H54 (cell line): ENCODE measurements at regions not wholly inside any gene's neighbourhood (a gene's known extent, or its start where the extent isn't known, plus 50 kb on each side); places are given as distances from the start of the nearest gene placed in this dataset.

ENCODE experiments used
- DNase-seq: peaks from one replicate; pipeline ENCODE4 v3.0.0; 2011; ENCODE audit warnings: low spot score, mixed read lengths; ENCODE audit not compliant: insufficient read length
- FAIRE-seq: peaks from 3 replicates; lab custom pipeline; 2011; peaks lifted over from hg19 to GRCh38; lab: Jason Lieb, UNC
- POLR2A ChIP-seq: IDR thresholded peaks from 2 replicates; pipeline ENCODE4 v1.6.1; 2011; ENCODE audit warnings: low read depth, mild to moderate bottlenecking, low read length

DNA sequence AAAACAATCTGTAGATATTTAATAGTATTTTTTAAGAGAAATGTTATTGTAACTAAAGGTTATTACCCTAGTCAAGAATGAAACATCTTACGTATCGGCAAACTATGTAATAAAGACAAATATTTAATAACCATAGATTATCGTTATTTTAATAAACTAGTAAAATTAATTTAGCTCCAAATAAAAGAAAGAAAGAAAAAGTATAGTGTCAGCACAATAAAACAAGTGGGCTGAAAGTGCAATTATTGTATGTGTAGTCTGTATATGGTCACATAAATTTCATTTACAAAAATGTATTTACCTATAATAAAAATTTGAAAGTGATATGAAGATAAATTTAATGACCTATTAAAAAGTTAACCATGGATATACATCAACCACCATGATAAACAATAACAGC is 1258.4 kb upstream of the MIR17HG start:
- FAIRE-seq (no peak), DNase-seq (no peak)

DNA sequence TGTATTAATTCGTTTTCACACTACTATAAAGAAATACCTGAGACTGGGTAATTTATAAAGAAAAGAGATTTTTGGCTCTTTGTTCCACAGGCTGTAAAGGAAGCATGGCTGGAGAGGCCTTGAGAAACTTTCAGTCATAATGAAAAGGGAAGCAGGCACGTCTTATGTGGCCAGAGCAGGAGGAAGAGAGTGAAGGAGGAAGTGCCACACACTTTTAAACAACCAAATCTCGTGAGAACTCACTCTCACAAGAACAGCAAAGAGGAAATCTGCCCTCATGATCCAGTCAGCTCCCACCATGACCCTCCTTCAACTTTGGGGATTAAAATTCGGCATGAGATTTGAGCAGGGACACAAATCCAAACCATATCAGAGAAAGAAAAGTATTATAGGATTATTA is 1255.9 kb upstream of the MIR17HG start:
- no peak for FAIRE-seq
- no peak for DNase-seq
- no peak for TF ChIP-seq POLR2A

More for the DNA sequence above, 1258.4 kb upstream of the MIR17HG start:
- no peak for TF ChIP-seq POLR2A

DNA sequence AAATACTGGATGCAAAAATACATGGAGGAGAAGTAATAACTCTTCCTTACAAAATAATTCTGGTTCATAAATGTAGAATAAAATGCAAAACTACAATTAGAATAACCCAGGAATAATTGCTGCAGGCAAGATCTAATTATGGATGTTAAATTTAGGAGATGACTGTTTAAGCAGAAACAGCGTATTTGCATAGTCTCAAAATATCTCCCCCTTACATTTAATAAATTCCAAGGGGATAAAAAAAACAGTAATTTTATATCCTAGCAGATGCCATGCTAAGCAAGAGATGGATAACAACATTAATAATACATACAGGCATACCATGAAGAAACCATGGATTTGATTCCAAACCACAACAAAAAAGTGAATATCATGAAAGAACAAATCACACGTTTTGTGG is 1253.1 kb upstream of the MIR17HG start:
- no peak for TF ChIP-seq POLR2A
- FAIRE-seq, result no peak

DNA sequence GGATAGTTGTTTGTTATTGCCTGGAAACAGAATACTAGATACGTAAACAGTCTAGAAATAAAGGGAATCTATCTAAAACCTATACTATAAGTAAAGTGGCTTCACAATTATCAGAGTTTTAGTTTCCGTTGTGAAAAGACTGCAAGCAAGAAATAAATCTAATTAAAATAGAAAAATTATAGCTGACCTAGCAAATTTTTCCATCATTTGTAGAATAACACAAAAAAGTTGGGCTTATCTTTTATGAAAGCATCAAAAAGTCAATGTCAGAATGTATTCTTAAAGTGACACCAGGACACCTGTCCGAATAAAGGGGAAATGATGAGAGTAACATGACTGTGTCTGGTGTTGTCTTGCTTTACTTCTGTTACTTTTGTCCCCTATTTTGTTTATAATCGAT is 1248.9 kb upstream of the MIR17HG start:
- no peak for TF ChIP-seq POLR2A
- DNase-seq (no peak), FAIRE-seq (peak; percentile 74)

More for the DNA sequence above, 1253.1 kb upstream of the MIR17HG start:
- DNase-seq, result no peak

DNA sequence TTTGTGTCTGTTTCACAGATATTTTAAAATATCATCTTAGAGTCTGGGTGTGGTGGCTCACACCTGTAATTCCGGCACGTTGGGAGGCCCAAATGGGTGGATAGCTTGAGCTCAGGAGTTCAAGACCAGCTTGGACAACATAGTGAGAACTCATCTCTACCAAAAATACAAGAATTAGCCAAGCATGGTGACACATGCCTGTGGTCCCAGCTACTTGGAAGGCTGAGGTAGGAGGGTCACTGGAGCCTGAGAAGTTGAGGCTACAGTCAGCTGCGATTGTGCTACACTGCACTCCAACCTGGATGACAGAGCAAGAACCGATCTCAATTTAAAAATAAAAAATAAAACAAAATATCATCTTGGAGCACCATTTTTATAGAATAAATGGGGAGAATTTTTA is 1247.6 kb upstream of the MIR17HG start:
- no peak for TF ChIP-seq POLR2A
- FAIRE-seq (no peak), DNase-seq (no peak)

DNA sequence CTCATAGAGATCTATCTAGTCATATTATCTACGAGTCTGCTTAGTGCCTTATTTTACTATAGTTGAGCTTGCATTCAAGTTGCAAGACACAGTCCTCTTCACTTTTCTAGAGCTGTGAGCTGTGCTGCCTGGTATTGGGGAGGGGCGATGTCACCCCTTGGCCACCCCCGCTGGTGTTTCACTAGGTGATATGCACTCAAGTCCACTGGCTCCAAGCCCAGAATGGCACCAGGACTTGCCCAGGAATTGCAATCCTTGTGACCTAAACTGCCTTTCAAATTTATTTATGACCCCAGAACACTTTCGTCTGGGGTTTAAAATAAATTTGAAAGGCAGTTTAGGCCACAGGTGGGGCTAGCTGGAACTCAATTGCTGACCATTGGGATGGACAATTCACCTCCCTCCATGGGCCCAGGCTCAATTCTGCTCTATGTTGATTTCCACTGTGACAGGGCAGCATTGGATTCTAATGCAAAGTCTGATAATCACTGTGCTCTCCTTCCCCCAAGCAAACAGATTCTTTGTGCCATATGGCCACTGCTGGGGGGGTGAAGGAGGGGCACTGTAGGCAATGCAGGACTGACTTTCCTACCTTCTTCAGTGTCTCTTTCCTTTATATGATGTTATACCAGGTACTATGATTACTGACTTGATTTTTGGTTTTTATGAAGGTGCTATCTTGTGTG is 1244.2 kb upstream of the MIR17HG start:
- no peak for FAIRE-seq
- no peak for TF ChIP-seq POLR2A
- DNase-seq, result no peak

DNA sequence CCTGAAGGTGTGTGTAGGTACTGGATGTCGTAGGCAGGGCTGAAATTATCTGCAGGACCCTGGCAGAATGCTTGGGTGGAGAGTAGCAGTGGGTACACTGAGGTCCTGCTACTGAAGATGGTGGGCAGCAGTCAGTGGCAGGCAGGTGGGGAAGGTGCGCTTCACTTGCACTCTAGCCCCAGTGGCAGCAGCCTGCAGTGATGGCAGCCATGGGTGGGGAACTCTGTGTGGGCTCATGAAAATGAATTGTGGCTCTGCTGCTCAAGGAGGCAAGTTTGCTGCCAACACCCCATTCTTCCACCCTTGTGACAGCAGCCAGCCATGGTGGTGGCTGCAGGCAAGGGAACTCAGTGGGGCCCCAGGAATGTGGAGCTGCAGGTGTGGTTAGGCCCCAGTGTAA is 1242.7 kb upstream of the MIR17HG start:
- TF ChIP-seq POLR2A, result no peak
- FAIRE-seq (no peak), DNase-seq (no peak)

DNA sequence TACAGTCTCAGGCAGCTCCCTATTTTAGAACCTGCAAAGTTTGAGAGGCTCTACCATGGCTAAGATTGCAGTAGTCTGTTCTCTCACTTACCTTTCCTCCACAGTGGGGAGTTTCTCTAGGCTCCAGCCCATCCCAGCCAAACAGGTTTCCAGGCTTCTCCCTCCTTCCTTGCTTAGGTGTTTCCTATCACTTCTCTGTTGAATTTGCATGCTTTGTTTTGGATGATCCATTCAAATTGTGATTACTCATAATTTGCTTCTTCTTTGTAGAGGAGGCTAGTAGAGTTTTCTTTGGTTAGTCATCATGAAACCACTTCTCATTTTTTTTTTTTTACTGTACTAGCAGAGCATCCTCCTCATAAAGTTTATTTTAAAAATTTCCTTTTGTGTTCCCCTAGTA is 1242.2 kb upstream of the MIR17HG start:
- TF ChIP-seq POLR2A, result no peak
- FAIRE-seq (peak; percentile 97), DNase-seq (peak; percentile 23)

DNA sequence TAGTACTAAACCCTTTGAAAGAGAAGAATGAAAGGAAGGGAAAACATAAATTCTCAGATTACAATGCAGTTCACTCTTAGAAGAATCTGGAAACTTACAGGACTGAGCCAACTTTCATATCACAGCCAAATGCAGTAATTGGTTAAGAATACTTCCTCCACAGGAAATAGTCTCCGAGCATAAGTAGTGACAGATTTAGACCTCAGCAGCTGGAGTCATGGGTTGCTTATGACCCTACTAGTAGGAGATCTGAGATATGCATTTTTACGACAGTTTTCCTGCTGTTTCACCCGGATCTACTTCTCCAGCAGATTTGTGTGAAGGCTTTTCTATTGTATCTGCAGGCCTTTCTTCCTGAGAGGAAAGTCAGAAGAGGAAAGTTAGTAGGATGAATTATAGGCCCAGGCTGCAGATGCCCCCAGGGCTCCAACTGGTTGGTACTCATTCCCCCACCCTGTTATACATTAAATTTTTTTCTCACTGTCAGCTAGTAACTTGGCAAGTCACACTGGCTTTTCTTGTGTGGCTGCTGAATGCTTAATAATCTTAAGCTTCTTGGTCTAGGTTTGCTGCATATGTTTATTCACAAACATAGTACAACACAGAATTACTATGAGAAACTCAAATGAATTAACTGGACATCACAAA is 1241.5 kb upstream of the MIR17HG start:
- DNase-seq, result peak; percentile 12
- peak; percentile 96 for FAIRE-seq
- no peak for TF ChIP-seq POLR2A

DNA sequence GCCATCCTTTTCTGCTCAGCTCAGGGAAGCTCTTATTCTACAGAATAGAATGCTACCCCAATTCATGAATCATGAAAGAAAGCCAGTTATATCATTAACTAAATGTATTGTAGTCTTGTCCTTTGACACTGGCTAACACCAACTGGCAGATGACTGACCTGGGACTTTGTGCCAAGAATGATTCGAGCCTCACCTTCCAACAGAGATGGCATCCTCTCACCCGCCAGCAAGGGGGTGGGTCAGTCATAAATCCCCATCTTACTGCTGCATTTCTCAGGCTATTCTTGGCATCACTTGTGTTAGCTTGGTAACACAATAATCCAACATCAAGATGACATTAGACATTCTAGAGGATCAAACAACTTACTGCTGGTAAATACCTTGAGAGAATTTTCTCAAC is 1239.8 kb upstream of the MIR17HG start:
- TF ChIP-seq POLR2A, result no peak
- FAIRE-seq (no peak), DNase-seq (no peak)

DNA sequence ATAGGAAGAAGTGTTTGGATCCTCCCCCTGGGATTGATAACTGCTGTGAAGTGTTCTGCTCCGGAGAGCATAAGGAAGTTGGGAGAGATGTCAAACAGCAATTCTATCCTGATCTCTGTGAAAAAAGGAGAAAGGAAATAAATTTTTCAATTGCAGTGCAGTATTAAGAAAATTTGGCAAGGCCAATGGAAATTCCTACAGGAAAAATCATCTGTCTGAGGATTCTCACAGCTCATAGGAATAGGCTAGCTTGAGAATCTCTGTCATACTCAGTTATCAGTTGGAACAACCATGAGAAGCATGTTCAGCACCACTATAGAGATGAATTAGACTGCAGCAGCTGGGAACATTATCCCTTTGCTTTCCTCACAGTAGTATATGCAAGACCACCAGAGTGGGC is 1238.9 kb upstream of the MIR17HG start:
- no peak for TF ChIP-seq POLR2A
- no peak for FAIRE-seq
- no peak for DNase-seq

DNA sequence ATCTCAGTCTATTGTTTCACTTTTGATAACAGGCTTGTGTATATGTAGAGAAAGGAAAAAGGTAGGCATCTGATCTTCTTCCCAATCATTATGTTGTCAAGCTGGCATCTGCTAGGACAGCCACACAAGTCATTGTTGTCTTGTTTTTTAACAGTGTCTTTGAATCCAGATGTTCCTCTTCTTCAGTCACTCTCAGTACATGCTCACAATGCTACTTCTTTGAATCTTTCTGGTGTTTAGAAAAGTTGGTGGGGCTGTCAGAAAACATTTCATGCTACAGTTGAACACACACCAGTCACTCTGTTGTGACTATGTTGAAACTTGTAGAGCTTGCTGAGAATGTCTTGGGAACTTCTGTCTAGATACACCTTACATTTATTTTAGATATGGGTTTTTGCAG is 1231.4 kb upstream of the MIR17HG start:
- FAIRE-seq (peak; percentile 27), DNase-seq (no peak)
- no peak for TF ChIP-seq POLR2A

DNA sequence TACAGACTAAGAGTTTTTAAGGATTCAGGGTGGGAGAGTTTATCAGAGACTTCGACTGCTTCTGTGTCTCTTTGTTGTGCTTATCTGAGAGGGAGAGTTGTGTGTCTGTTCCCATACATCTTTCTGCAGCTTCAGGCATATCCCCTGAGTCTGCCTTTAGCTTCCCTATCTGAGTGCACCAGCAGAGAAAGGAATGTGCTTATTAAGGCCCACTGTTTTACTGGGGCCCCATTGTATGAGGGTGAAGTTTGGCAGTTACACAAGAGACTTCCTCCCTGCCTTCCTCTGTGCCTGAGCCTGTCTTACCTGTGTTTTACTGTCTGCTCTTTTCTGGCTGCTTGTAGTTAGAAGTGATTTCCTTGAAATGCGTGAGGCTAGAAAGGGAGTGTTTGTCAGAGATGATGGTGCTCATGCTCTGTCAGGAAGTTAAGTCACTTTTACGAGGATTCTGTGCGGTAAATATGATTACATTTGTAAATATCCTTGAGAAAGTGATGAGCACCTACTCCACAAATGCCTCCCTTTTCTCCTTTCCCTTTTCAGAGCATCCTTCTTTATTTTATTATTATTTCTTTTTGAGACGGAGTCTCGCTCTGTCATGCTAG is 1228.9 kb upstream of the MIR17HG start:
- FAIRE-seq (no peak), DNase-seq (no peak)
- TF ChIP-seq POLR2A, result no peak

DNA sequence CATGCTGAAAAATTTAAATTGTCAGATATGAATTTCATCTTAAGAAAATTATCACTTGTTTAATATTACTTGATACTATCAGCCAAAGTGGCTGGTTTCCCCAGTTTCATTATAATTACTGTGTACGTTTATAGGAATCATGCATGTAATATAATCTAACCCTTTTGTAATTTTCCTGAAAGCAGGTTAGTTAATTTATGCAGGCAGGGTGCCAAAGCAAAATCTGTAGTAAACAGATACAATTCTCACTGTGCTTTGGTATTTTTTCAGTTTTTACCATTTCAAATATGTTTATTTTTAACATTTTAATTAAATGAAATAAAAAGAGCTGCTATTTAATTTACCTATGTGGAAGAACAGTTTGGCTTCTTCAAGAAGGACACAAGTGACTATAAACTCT is 1227.5 kb upstream of the MIR17HG start:
- FAIRE-seq (no peak), DNase-seq (no peak)
- TF ChIP-seq POLR2A, result no peak
